GM12878 (cell line): ENCODE measurements at regions not wholly inside any gene's neighbourhood (a gene's known extent, or its start where the extent isn't known, plus 50 kb on each side); places are given as distances from the start of the nearest gene placed in this dataset.

Experiments used
- ATAC-seq: fragments of 200-7000 bp; cut with Tn5 transposase; 3 replicates; pipeline ENCODE4 v1.9.1; 2020; ENCODE audit warnings: mild to moderate bottlenecking, moderate library complexity
- BruUV-seq: library from RNA; stranded (reverse); fragments of 400-500 nt; replicated peaks from 2 replicates; lab custom pipeline; 2021; lab: Mats Ljungman, UMichigan
- CTCF ChIA-PET: fragments of 300-600 bp; sonication (Branson Sonifier 250); formaldehyde crosslinking; extraction: SDS; loops from one replicate; lab custom pipeline; 2021; ENCODE audit warnings: inconsistent platforms; lab: Yijun Ruan, JAX
- POLR2A ChIA-PET: fragments of 350-600 bp; formaldehyde crosslinking; extraction: SDS; loops from one replicate; lab custom pipeline; 2021; ENCODE audit warnings: inconsistent platforms; lab: Charles Lee
- RAD21 ChIA-PET: fragments of 300-600 bp; sonication (Branson Sonifier 250); formaldehyde crosslinking; loops from one replicate; lab custom pipeline; 2023; ENCODE audit warnings: antibody characterized with exemption; ENCODE audit not compliant: unreplicated experiment; lab: Charles Lee
- SMC1A ChIA-PET: fragments of 300-600 bp; sonication (Branson Sonifier 250); formaldehyde crosslinking; loops from one replicate; lab custom pipeline; 2023; ENCODE audit not compliant: unreplicated experiment, uncharacterized antibody; lab: Charles Lee
- DNase-seq: peaks from one replicate; pipeline ENCODE4 v3.0.0-alpha.2; 2011; ENCODE audit warnings: low read depth, low spot score
- FAIRE-seq: peaks from 3 replicates; lab custom pipeline; 2011; peaks lifted over from hg19 to GRCh38; lab: Jason Lieb, UNC
- H2AFZ ChIP-seq: 2 replicates; pipeline ENCODE4 v1.6.0; 2011; ENCODE audit warnings: low read depth, low read length, control low read depth; ENCODE audit not compliant: control insufficient read depth
- H3K27ac ChIP-seq: 2 replicates; pipeline ENCODE4 v1.5.1; 2011; ENCODE audit warnings: control low read depth; ENCODE audit not compliant: control insufficient read depth, insufficient read depth
- H3K27me3 ChIP-seq, 2 experiments: replicated peaks in 1 of 2; 2 replicates each; pipeline versions ENCODE4 v1.6.0 to v1.6.1; 2011; ENCODE audit warnings: low read length in 1 of 2; ENCODE audit not compliant: control insufficient read depth in 2 of 2, insufficient read depth in 2 of 2
- H3K36me3 ChIP-seq, 2 experiments: 2 replicates each; pipeline ENCODE4 v1.5.1; 2011; ENCODE audit warnings: low read length in 1 of 2; ENCODE audit not compliant: control insufficient read depth in 2 of 2, insufficient read depth in 2 of 2
- H3K4me1 ChIP-seq: 2 replicates; pipeline ENCODE4 v1.6.1; 2011; ENCODE audit warnings: mild to moderate bottlenecking, low read length, moderate library complexity, mixed read lengths; ENCODE audit not compliant: control insufficient read depth, insufficient read depth
- H3K4me2 ChIP-seq: 2 replicates; pipeline ENCODE4 v1.6.0; 2011; ENCODE audit warnings: control low read depth; ENCODE audit not compliant: control insufficient read depth, insufficient read depth
- H3K4me3 ChIP-seq: fragments of 200-600 bp; sonication (generic); 2 replicates; pipeline ENCODE4 v1.5.1; 2016
- H3K79me2 ChIP-seq: 2 replicates; pipeline ENCODE4 v1.6.0; 2011; ENCODE audit warnings: low read length; ENCODE audit not compliant: control insufficient read depth, insufficient read depth
- H3K9ac ChIP-seq: 2 replicates; pipeline ENCODE4 v1.8.0; 2011; ENCODE audit warnings: low read length, control low read depth, mixed read lengths; ENCODE audit not compliant: control insufficient read depth, insufficient read depth
- H3K9me3 ChIP-seq: replicated peaks from 3 replicates; pipeline ENCODE4 v1.5.1; 2011; ENCODE audit warnings: mild to moderate bottlenecking, low read length; ENCODE audit not compliant: control insufficient read depth, insufficient read depth
- H4K20me1 ChIP-seq: 2 replicates; pipeline ENCODE4 v1.6.0; 2011; ENCODE audit not compliant: control insufficient read depth, insufficient read depth
- BCL11A ChIP-seq: IDR thresholded peaks from 2 replicates; pipeline ENCODE4 v1.6.1; 2011; ENCODE audit warnings: low read depth, low read length
- E4F1 ChIP-seq: fragments of 450-650 bp; IDR thresholded peaks from 2 replicates; pipeline ENCODE4 v1.6.1; 2018; ENCODE audit warnings: borderline replicate concordance, mild to moderate bottlenecking; ENCODE audit not compliant: partially characterized antibody
- ETV6 ChIP-seq, 2 experiments: fragments of 450-650 bp in 1 of 2; IDR thresholded peaks in 1 of 2; conservative IDR thresholded peaks in 1 of 2; 2 replicates each; pipeline ENCODE4 v1.6.1; 2014; ENCODE audit warnings: antibody characterized with exemption in 1 of 2, borderline replicate concordance in 1 of 2, low read depth in 1 of 2, mild to moderate bottlenecking in 1 of 2, moderate library complexity in 1 of 2
- FOXK2 ChIP-seq: fragments of 450-650 bp; IDR thresholded peaks from 2 replicates; pipeline ENCODE4 v1.6.1; 2017; ENCODE audit warnings: mild to moderate bottlenecking, moderate library complexity
- HDAC2 ChIP-seq: fragments of 200-600 bp; sonication (generic); IDR thresholded peaks from 2 replicates; pipeline ENCODE4 v1.6.1; 2017
- JUND ChIP-seq: IDR thresholded peaks from 2 replicates; pipeline ENCODE4 v1.6.1; 2012; ENCODE audit warnings: low read depth, mild to moderate bottlenecking, low read length, improper control_type of control experiment, moderate library complexity
- NFYB ChIP-seq: IDR thresholded peaks from 2 replicates; pipeline ENCODE4 v1.6.1; 2011; ENCODE audit warnings: low read depth, mild to moderate bottlenecking, low read length, improper control_type of control experiment, moderate library complexity; ENCODE audit not compliant: insufficient read depth
- NRF1 ChIP-seq: conservative IDR thresholded peaks from 2 replicates; pipeline ENCODE4 v1.6.1; 2011; ENCODE audit warnings: mild to moderate bottlenecking, low read depth, low read length, improper control_type of control experiment
- RBBP5 ChIP-seq: fragments of 200-600 bp; sonication (generic); conservative IDR thresholded peaks from 2 replicates; pipeline ENCODE4 v1.6.1; 2016
- SMARCA5 ChIP-seq: fragments of 450-650 bp; IDR thresholded peaks from 2 replicates; pipeline ENCODE4 v1.6.1; 2017; ENCODE audit warnings: mild to moderate bottlenecking
- SPI1 ChIP-seq: IDR thresholded peaks from 2 replicates; pipeline ENCODE4 v1.6.1; 2011; ENCODE audit warnings: low read depth, mild to moderate bottlenecking, low read length, moderate library complexity, borderline replicate concordance; ENCODE audit not compliant: insufficient read depth
- WGBS: methylation state at CpG from one replicate; pipeline ENCODE4 v1.1.6; 2016; ENCODE audit warnings: low lambda C conversion rate; ENCODE audit not compliant: insufficient replicate concordance, insufficient coverage; ENCODE audit errors: missing lambda C conversion rate; 5-methylcytosine and 5-hydroxymethylcytosine counted together
- in situ Hi-C: fragments of 300-500 bp; cut with MboI; formaldehyde crosslinking; loops from 9 replicates; pipeline ENCODE4 v1.14.3; 2018; ENCODE audit warnings: mixed read lengths
- intact Hi-C: fragments of 100-400 bp; cut with micrococcal nuclease; formaldehyde crosslinking; loops from one replicate; pipeline ENCODE4 v1.14.2; 2022; ENCODE audit not compliant: unreplicated experiment
- TF ChIP-seq, protein P1 (sequence below): fragments of 450-650 bp; IDR thresholded peaks from 2 replicates; pipeline ENCODE4 v1.6.1; 2017; ENCODE audit warnings: mild to moderate bottlenecking, low read depth, inconsistent platforms; ENCODE audit not compliant: poor library complexity, severe bottlenecking
- TF ChIP-seq, protein P2 (sequence below): fragments of 450-650 bp; IDR thresholded peaks from 2 replicates; pipeline ENCODE4 v1.6.1; 2017; ENCODE audit warnings: mild to moderate bottlenecking, moderate library complexity
- TF ChIP-seq, protein P3 (sequence below): fragments of 150-350 bp; IDR thresholded peaks from 2 replicates; pipeline ENCODE4 v1.6.1; 2014; ENCODE audit warnings: mild to moderate bottlenecking, low read depth, low read length

DNA sequence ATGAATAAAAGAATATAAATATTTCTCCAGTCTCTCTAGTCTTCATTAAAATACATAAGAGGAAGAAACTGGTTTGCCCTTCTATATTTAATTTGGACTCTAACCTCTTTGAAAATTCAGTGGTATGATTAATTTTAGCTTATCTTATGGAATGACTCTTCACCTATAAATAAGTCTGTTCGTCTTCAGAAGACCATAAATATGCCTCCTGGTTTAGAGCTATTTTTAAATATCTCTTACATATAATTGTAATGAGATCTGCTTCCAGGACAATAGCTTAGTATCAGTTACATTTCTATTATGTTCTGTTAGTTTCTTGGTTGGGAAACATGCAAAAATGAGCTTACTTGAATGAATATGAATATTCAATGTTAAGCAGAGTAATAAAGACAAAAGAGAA is 257.5 kb upstream of the HMGA2 start:
- Histone ChIP-seq H3K4me2 (no peak overlapping the region), H2AFZ (no peak overlapping the region), H4K20me1 (no peaks in the 10 kb centered on the region), H3K27ac (no peak overlapping the region), H3K9ac (no peak overlapping the region), H3K9me3 (no peaks in the 10 kb centered on the region), H3K4me1 (no peaks in the 10 kb centered on the region), H3K27me3 (peaks cover 0 to 2% of the 10 kb centered on the region in 2 experiments; a peak in 1 of 4 replicates), H3K36me3 (no peaks in the 10 kb centered on the region), H3K4me3 (no peak overlapping the region), H3K79me2 (no peaks in the 10 kb centered on the region)
- DNase-seq (no peak), ATAC-seq (no peak), FAIRE-seq (no peak)
- in situ Hi-C loops (no loop called here), intact Hi-C loops (no loop called here)
- ChIA-PET SMC1A (interaction anchor here (0.6 to 1.8 kb wide), 3 partner anchors 8 to 22 kb away, joined by 3 to 5 read pairs (median 4); no protein-coding TSS in a partner anchor), POLR2A (no interaction called here), RAD21 (no interaction called here), CTCF (interaction anchor here (0.9 to 1.4 kb wide), 3 partner anchors 10 to 541 kb away, joined by 3 to 4 read pairs (median 4); no protein-coding TSS in a partner anchor)
- 4% methylated on average over 1 of the region's 1 CpG for WGBS
- BruUV-seq, result no TSS peak
- no peak for TF ChIP-seq E4F1
- TF ChIP-seq ETV6 (conservative IDR thresholded peaks at IDR 0.05 in 1 of 2, IDR thresholded peaks at IDR 0.05 in 1 of 2; ENCODE audit: borderline replicate concordance in 1 of 2, low read depth in 1 of 2), result no peak
- TF ChIP-seq, protein P1, sequence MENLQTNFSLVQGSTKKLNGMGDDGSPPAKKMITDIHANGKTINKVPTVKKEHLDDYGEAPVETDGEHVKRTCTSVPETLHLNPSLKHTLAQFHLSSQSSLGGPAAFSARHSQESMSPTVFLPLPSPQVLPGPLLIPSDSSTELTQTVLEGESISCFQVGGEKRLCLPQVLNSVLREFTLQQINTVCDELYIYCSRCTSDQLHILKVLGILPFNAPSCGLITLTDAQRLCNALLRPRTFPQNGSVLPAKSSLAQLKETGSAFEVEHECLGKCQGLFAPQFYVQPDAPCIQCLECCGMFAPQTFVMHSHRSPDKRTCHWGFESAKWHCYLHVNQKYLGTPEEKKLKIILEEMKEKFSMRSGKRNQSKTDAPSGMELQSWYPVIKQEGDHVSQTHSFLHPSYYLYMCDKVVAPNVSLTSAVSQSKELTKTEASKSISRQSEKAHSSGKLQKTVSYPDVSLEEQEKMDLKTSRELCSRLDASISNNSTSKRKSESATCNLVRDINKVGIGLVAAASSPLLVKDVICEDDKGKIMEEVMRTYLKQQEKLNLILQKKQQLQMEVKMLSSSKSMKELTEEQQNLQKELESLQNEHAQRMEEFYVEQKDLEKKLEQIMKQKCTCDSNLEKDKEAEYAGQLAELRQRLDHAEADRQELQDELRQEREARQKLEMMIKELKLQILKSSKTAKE, result no peak
- TF ChIP-seq, protein P2, sequence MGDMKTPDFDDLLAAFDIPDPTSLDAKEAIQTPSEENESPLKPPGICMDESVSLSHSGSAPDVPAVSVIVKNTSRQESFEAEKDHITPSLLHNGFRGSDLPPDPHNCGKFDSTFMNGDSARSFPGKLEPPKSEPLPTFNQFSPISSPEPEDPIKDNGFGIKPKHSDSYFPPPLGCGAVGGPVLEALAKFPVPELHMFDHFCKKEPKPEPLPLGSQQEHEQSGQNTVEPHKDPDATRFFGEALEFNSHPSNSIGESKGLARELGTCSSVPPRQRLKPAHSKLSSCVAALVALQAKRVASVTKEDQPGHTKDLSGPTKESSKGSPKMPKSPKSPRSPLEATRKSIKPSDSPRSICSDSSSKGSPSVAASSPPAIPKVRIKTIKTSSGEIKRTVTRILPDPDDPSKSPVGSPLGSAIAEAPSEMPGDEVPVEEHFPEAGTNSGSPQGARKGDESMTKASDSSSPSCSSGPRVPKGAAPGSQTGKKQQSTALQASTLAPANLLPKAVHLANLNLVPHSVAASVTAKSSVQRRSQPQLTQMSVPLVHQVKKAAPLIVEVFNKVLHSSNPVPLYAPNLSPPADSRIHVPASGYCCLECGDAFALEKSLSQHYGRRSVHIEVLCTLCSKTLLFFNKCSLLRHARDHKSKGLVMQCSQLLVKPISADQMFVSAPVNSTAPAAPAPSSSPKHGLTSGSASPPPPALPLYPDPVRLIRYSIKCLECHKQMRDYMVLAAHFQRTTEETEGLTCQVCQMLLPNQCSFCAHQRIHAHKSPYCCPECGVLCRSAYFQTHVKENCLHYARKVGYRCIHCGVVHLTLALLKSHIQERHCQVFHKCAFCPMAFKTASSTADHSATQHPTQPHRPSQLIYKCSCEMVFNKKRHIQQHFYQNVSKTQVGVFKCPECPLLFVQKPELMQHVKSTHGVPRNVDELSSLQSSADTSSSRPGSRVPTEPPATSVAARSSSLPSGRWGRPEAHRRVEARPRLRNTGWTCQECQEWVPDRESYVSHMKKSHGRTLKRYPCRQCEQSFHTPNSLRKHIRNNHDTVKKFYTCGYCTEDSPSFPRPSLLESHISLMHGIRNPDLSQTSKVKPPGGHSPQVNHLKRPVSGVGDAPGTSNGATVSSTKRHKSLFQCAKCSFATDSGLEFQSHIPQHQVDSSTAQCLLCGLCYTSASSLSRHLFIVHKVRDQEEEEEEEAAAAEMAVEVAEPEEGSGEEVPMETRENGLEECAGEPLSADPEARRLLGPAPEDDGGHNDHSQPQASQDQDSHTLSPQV, result no peak
- TF ChIP-seq SMARCA5, result no peak
- no peak for TF ChIP-seq HDAC2
- TF ChIP-seq NRF1, result no peak
- TF ChIP-seq NFYB, result no peak
- no peak for TF ChIP-seq BCL11A
- TF ChIP-seq, protein P3, sequence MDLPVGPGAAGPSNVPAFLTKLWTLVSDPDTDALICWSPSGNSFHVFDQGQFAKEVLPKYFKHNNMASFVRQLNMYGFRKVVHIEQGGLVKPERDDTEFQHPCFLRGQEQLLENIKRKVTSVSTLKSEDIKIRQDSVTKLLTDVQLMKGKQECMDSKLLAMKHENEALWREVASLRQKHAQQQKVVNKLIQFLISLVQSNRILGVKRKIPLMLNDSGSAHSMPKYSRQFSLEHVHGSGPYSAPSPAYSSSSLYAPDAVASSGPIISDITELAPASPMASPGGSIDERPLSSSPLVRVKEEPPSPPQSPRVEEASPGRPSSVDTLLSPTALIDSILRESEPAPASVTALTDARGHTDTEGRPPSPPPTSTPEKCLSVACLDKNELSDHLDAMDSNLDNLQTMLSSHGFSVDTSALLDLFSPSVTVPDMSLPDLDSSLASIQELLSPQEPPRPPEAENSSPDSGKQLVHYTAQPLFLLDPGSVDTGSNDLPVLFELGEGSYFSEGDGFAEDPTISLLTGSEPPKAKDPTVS, result no peak
- TF ChIP-seq JUND, result no peak
- TF ChIP-seq FOXK2, result no peak
- no peak for TF ChIP-seq RBBP5
- TF ChIP-seq SPI1, result no peak
